Smooth muscle cell (in vitro differentiated cells): ENCODE measurements at regions not wholly inside any gene's neighbourhood (a gene's known extent, or its start where the extent isn't known, plus 50 kb on each side); places are given as distances from the start of the nearest gene placed in this dataset.
A peak's percentile ranks its signal among the peaks of the same experiment; 100 is the strongest.

Source experiments
- DNase-seq: peaks from one replicate; lab custom pipeline; 2025; ENCODE audit not compliant: unreplicated experiment; lab: John Stamatoyannopoulos, UW
- H2AFZ ChIP-seq: fragments of 200-600 bp; sonication (generic); 2 replicates; pipeline ENCODE4 v1.6.0; 2016; ENCODE audit warnings: antibody characterized with exemption, low read depth, mild to moderate bottlenecking
- H3F3A ChIP-seq: fragments of 200-600 bp; sonication (generic); 2 replicates; pipeline ENCODE4 v1.6.0; 2017; ENCODE audit warnings: antibody characterized with exemption, low read depth
- H3K27ac ChIP-seq: fragments of 200-600 bp; sonication (generic); 2 replicates; pipeline ENCODE4 v1.5.1; 2016; ENCODE audit warnings: low read depth, mild to moderate bottlenecking
- H3K27me3 ChIP-seq: fragments of 200-600 bp; sonication (generic); 2 replicates; pipeline ENCODE4 v1.6.1; 2016; ENCODE audit warnings: low read depth, mild to moderate bottlenecking
- H3K36me3 ChIP-seq: fragments of 200-600 bp; sonication (generic); 2 replicates; pipeline ENCODE4 v1.5.1; 2016; ENCODE audit warnings: low read depth
- H3K4me1 ChIP-seq: fragments of 200-600 bp; sonication (generic); 2 replicates; pipeline ENCODE4 v1.5.1; 2016; ENCODE audit warnings: low read depth
- H3K4me2 ChIP-seq: fragments of 200-600 bp; sonication (generic); 2 replicates; pipeline ENCODE4 v1.6.0; 2016; ENCODE audit warnings: mild to moderate bottlenecking
- H3K4me3 ChIP-seq: fragments of 200-600 bp; sonication (generic); 2 replicates; pipeline ENCODE4 v1.5.1; 2016; ENCODE audit warnings: mild to moderate bottlenecking
- H3K79me2 ChIP-seq: fragments of 200-600 bp; sonication (generic); 2 replicates; pipeline ENCODE4 v1.6.0; 2016; ENCODE audit warnings: low read depth, mild to moderate bottlenecking
- H3K9ac ChIP-seq: fragments of 200-600 bp; sonication (generic); 2 replicates; pipeline ENCODE4 v1.6.0; 2016; ENCODE audit warnings: low read depth
- H3K9me3 ChIP-seq: fragments of 200-600 bp; sonication (generic); replicated peaks from 2 replicates; pipeline ENCODE4 v1.5.1; 2016; ENCODE audit warnings: low read depth
- H4K20me1 ChIP-seq: fragments of 200-600 bp; sonication (generic); 2 replicates; pipeline ENCODE4 v1.6.0; 2016; ENCODE audit warnings: low read depth
- CTCF ChIP-seq: fragments of 200-600 bp; sonication (generic); IDR thresholded peaks from 2 replicates; pipeline ENCODE4 v1.5.1; 2017; ENCODE audit warnings: borderline replicate concordance, mild to moderate bottlenecking, antibody characterized with exemption; ENCODE audit not compliant: insufficient read depth, poor library complexity, severe bottlenecking
- WGBS: methylation state at CpG from one replicate; pipeline ENCODE4 v1.1.7; 2016; ENCODE audit warnings: low lambda C conversion rate; 5-methylcytosine and 5-hydroxymethylcytosine counted together

DNA sequence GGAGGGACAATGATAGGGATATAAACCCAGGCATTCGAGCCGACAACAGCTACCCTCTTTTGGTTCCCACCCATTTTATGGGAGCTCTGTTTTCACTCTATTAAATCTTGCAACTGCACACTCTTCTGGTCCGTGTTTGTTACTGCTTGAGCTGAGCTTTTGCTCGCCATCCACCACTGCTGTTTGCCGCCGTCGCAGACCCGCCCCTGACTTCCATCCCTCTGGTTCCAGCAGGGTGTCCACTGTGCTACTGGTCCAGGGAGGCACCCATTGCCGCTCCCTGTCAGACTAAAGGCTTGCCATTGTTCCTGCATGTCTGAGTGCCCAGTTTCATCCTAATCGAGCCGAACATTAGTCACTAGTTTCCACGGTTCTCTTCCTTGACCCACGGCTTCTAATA is 1170.5 kb upstream of the PABPC4L start:
- H3K4me2 ChIP-seq, result no peak overlapping the region

GRCh38 chr4:135371137-135371536 is 1169.5 kb upstream of the PABPC4L start:
- no peaks in the 10 kb centered on the region for H3K27me3 ChIP-seq
- H3K36me3 ChIP-seq, result no peaks in the 10 kb centered on the region
- H2AFZ ChIP-seq, result no peak overlapping the region
- H3F3A ChIP-seq, result no peaks in the 10 kb centered on the region
- DNase-seq, result no peak
- peak; percentile 3 for TF ChIP-seq CTCF
- no peaks in the 10 kb centered on the region for H3K9me3 ChIP-seq
- H3K79me2 ChIP-seq, result no peaks in the 10 kb centered on the region
- no peak overlapping the region for H3K4me3 ChIP-seq
- no peak overlapping the region for H3K9ac ChIP-seq
- H3K4me1 ChIP-seq, result no peaks in the 10 kb centered on the region
- 71% methylated on average over 4 of the region's 4 CpGs for WGBS
- H4K20me1 ChIP-seq, result no peaks in the 10 kb centered on the region
- no peak overlapping the region for H3K4me2 ChIP-seq
- no peak overlapping the region for H3K27ac ChIP-seq

More for the DNA sequence above, 1170.5 kb upstream of the PABPC4L start:
- no peaks in the 10 kb centered on the region for H3K36me3 ChIP-seq
- H3K4me3 ChIP-seq, result no peak overlapping the region
- H2AFZ ChIP-seq, result no peak overlapping the region
- 97% methylated on average over 13 of the region's 13 CpGs for WGBS
- no peaks in the 10 kb centered on the region for H3K4me1 ChIP-seq
- H3F3A ChIP-seq, result no peaks in the 10 kb centered on the region
- no peak overlapping the region for H3K9ac ChIP-seq
- no peak overlapping the region for H3K27ac ChIP-seq
- H3K27me3 ChIP-seq, result no peaks in the 10 kb centered on the region
- no peak for DNase-seq
- no peaks in the 10 kb centered on the region for H4K20me1 ChIP-seq
- no peaks in the 10 kb centered on the region for H3K79me2 ChIP-seq
- TF ChIP-seq CTCF, result no peak
- no peaks in the 10 kb centered on the region for H3K9me3 ChIP-seq

GRCh38 chr4:135368831-135369230 is 1167.2 kb upstream of the PABPC4L start:
- no peak overlapping the region for H2AFZ ChIP-seq
- no peaks in the 10 kb centered on the region for H3K4me1 ChIP-seq
- WGBS, result 71% methylated on average over 3 of the region's 3 CpGs
- no peak for DNase-seq
- no peaks in the 10 kb centered on the region for H3K9me3 ChIP-seq
- H3K9ac ChIP-seq, result no peak overlapping the region
- H3K27ac ChIP-seq, result no peak overlapping the region
- no peak overlapping the region for H3K4me3 ChIP-seq
- H3K36me3 ChIP-seq, result no peaks in the 10 kb centered on the region
- no peak overlapping the region for H3K4me2 ChIP-seq
- no peak for TF ChIP-seq CTCF
- no peaks in the 10 kb centered on the region for H4K20me1 ChIP-seq
- no peaks in the 10 kb centered on the region for H3K79me2 ChIP-seq
- no peaks in the 10 kb centered on the region for H3F3A ChIP-seq
- no peaks in the 10 kb centered on the region for H3K27me3 ChIP-seq

- 80% methylated on average over 1 of the region's 1 CpG for WGBS
- no peak overlapping the region for H3K4me2 ChIP-seq
- H3K36me3 ChIP-seq, result no peaks in the 10 kb centered on the region
- H3K9me3 ChIP-seq, result no peaks in the 10 kb centered on the region
- H3K27me3 ChIP-seq, result no peaks in the 10 kb centered on the region
- no peaks in the 10 kb centered on the region for H3F3A ChIP-seq
- no peak overlapping the region for H3K4me3 ChIP-seq
- H3K9ac ChIP-seq, result no peak overlapping the region
- no peak for TF ChIP-seq CTCF
- no peak for DNase-seq
- no peaks in the 10 kb centered on the region for H3K79me2 ChIP-seq
- no peak overlapping the region for H2AFZ ChIP-seq
- no peaks in the 10 kb centered on the region for H4K20me1 ChIP-seq
- H3K27ac ChIP-seq, result no peak overlapping the region
- H3K4me1 ChIP-seq, result peaks cover 4% of the 10 kb centered on the region
Observed at GRCh38 chr4:135365065-135365464, 1163.5 kb upstream of the PABPC4L start.
